BE2C (cell line): ENCODE measurements at regions not wholly inside any gene's neighbourhood (a gene's known extent, or its start where the extent isn't known, plus 50 kb on each side); places are given as distances from the start of the nearest gene placed in this dataset.

Experiments used
- DNase-seq: peaks from one replicate; pipeline ENCODE4 v3.0.0-alpha.2; 2020
- H3K27me3 ChIP-seq: fragments of 250-450 bp; sonication (Bioruptor Pico); 2 replicates; pipeline ENCODE4 v1.5.1; 2020; ENCODE audit warnings: mild to moderate bottlenecking
- H3K36me3 ChIP-seq: fragments of 250-450 bp; sonication (Bioruptor Pico); 2 replicates; pipeline ENCODE4 v1.5.1; 2020; ENCODE audit warnings: mild to moderate bottlenecking
- H3K4me1 ChIP-seq: fragments of 250-450 bp; sonication (Bioruptor Pico); 2 replicates; pipeline ENCODE4 v1.5.1; 2020
- H3K4me3 ChIP-seq: 2 replicates; pipeline ENCODE4 v1.5.1; 2011; ENCODE audit warnings: low read depth, low read length
- H3K9me3 ChIP-seq: fragments of 250-450 bp; sonication (Bioruptor Pico); 2 replicates; pipeline ENCODE4 v1.5.1; 2020
- CTCF ChIP-seq: IDR thresholded peaks from 2 replicates; pipeline ENCODE4 v1.5.1; 2012; ENCODE audit warnings: mild to moderate bottlenecking, low read depth, low read length

DNA sequence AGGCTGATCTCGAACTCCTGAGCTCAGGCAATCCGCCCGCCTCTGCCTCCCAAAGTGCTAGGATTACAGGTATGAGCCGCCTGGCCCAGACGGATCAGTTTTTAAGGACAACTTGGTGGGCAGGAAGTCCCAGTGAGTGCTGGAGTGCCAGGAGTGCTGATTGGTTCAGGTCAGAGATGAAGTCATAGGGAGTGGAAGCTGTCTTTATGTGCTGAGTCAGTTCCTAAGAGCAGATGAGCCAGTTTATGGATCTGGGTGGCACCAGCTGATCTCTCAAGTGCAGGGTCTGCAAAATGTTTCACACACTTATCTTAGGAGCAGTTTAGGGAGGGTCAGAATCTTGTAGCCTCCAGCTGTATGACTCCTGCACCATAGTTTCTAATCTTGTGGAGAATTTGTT, 292.1 kb upstream of the ELAVL2 start:
- TF ChIP-seq CTCF = no peak
- Histone ChIP-seq H3K27me3 (no peaks in the 10 kb centered on the region), H3K4me3 (no peak overlapping the region), H3K9me3 (no peaks in the 10 kb centered on the region), H3K36me3 (no peaks in the 10 kb centered on the region), H3K4me1 (no peaks in the 10 kb centered on the region)
- no peak for DNase-seq

GRCh38 chr9:24096756-24097155, 270.7 kb upstream of the ELAVL2 start:
- no peak for DNase-seq
- no peak overlapping the region for H3K4me3 ChIP-seq
- no peak for TF ChIP-seq CTCF

GRCh38 chr9:24095246-24095645, 269.2 kb upstream of the ELAVL2 start:
- Histone ChIP-seq H3K36me3 (no peaks in the 10 kb centered on the region), H3K4me3 (no peak overlapping the region), H3K4me1 (no peaks in the 10 kb centered on the region), H3K27me3 (no peaks in the 10 kb centered on the region), H3K9me3 (no peaks in the 10 kb centered on the region)
- TF ChIP-seq CTCF = no peak
- no peak for DNase-seq

More at GRCh38 chr9:24096756-24097155, 270.7 kb upstream of the ELAVL2 start:
- Histone ChIP-seq H3K4me1 (no peaks in the 10 kb centered on the region), H3K9me3 (no peaks in the 10 kb centered on the region), H3K36me3 (no peaks in the 10 kb centered on the region), H3K27me3 (no peaks in the 10 kb centered on the region)

GRCh38 chr9:24090566-24090965, 264.5 kb upstream of the ELAVL2 start:
- no peaks in the 10 kb centered on the region for H3K4me1 ChIP-seq
- H3K9me3 ChIP-seq = no peaks in the 10 kb centered on the region
- no peak overlapping the region for H3K4me3 ChIP-seq
- no peaks in the 10 kb centered on the region for H3K27me3 ChIP-seq
- no peak for TF ChIP-seq CTCF
- DNase-seq = no peak
- H3K36me3 ChIP-seq = no peaks in the 10 kb centered on the region

GRCh38 chr9:24073666-24074065, 247.6 kb upstream of the ELAVL2 start:
- Histone ChIP-seq H3K4me1 (no peaks in the 10 kb centered on the region), H3K4me3 (no peak overlapping the region), H3K27me3 (no peaks in the 10 kb centered on the region), H3K36me3 (no peaks in the 10 kb centered on the region), H3K9me3 (no peaks in the 10 kb centered on the region; the same call in 1 of the 2 replicates)
- no peak for DNase-seq
- no peak for TF ChIP-seq CTCF

- no peaks in the 10 kb centered on the region for H3K36me3 ChIP-seq
- H3K9me3 ChIP-seq = no peaks in the 10 kb centered on the region; the same call in 1 of the 2 replicates
- no peak for DNase-seq
- H3K4me3 ChIP-seq = no peak overlapping the region
- H3K27me3 ChIP-seq = no peaks in the 10 kb centered on the region
- H3K4me1 ChIP-seq = no peaks in the 10 kb centered on the region
- no peak for TF ChIP-seq CTCF
These were observed 247.1 kb upstream of the ELAVL2 start for GRCh38 chr9:24073007-24073592.
